ENCODE measurements at regions not wholly inside any gene's neighbourhood (a gene's known extent, or its start where the extent isn't known, plus 50 kb on each side); places are given as distances from the start of the nearest gene placed in this dataset.

GRCh38 chr7:128167791-128168666 is 73.0 kb upstream of the LEP start:
- no peak for DNase-seq (ENCODE audit: low read depth)

GRCh38 chr7:128168667-128169210 is 72.3 kb upstream of the LEP start:
- DNase-seq (ENCODE audit: low read depth) = peak; percentile 9

GRCh38 chr7:128170461-128170860 is 70.6 kb upstream of the LEP start:
- DNase-seq (ENCODE audit: low read depth) = no peak

- no peak for DNase-seq (ENCODE audit: low read depth)
Observed at GRCh38 chr7:128171342-128171918, 69.6 kb upstream of the LEP start.

- DNase-seq (ENCODE audit: low read depth) = no peak
Observed at GRCh38 chr7:128172151-128172550, 68.9 kb upstream of the LEP start.

GRCh38 chr7:128172963-128173362 is 68.1 kb upstream of the LEP start:
- DNase-seq (ENCODE audit: low read depth) = no peak

GRCh38 chr7:128174386-128174785 is 66.7 kb upstream of the LEP start:
- no peak for DNase-seq (ENCODE audit: low read depth)

- DNase-seq (ENCODE audit: low read depth) = peak; percentile 5
Observed at GRCh38 chr7:128176696-128177095, 64.4 kb upstream of the LEP start.

GRCh38 chr7:128177768-128178550 is 63.1 kb upstream of the LEP start:
- DNase-seq (ENCODE audit: low read depth) = no peak

GRCh38 chr7:128178611-128179010 is 62.5 kb upstream of the LEP start:
- no peak for DNase-seq (ENCODE audit: low read depth)

- DNase-seq (ENCODE audit: low read depth) = no peak
Observed at GRCh38 chr7:128188396-128189230, 52.5 kb upstream of the LEP start.

GRCh38 chr7:128189231-128189930 is 51.7 kb upstream of the LEP start:
- DNase-seq (ENCODE audit: low read depth) = no peak

GRCh38 chr7:128190051-128190647 is 50.9 kb upstream of the LEP start:
- no peak for DNase-seq (ENCODE audit: low read depth)

- no peak for DNase-seq (ENCODE audit: low read depth)
Observed at GRCh38 chr7:128191136-128191844, 49.8 kb upstream of the LEP start.
